NOMO-1 treated with DMSO at 0.1 percent for 48 hours (cell line): ENCODE measurements at regions not wholly inside any gene's neighbourhood (a gene's known extent, or its start where the extent isn't known, plus 50 kb on each side); places are given as distances from the start of the nearest gene placed in this dataset.
"Not testable (repeated sequence)": the region's sequence is repeated elsewhere in the genome, so short reads cannot be mapped to it uniquely, and the experiment has no call there.

ENCODE experiments used
- DNase-seq: peaks from one replicate; lab custom pipeline; 2025; ENCODE audit not compliant: unreplicated experiment; lab: John Stamatoyannopoulos, UW

GRCh38 chr16:26493751-26494150 lies 573.0 kb upstream of the C16orf82 start:
- DNase-seq = no peak

GRCh38 chr16:26497896-26498295 lies 568.8 kb upstream of the C16orf82 start:
- DNase-seq = no peak

GRCh38 chr16:26500326-26500725 lies 566.4 kb upstream of the C16orf82 start:
- DNase-seq = no peak

GRCh38 chr16:26505496-26505895 lies 561.2 kb upstream of the C16orf82 start:
- DNase-seq = no peak

GRCh38 chr16:26508946-26509345 lies 557.8 kb upstream of the C16orf82 start:
- not testable (repeated sequence) for DNase-seq

GRCh38 chr16:26510924-26511323 lies 555.8 kb upstream of the C16orf82 start:
- no peak for DNase-seq

- DNase-seq = no peak
Measured at GRCh38 chr16:26511463-26511862, 555.3 kb upstream of the C16orf82 start.

- DNase-seq = no peak
Measured at GRCh38 chr16:26521626-26522025, 545.1 kb upstream of the C16orf82 start.

GRCh38 chr16:26524281-26524680 lies 542.4 kb upstream of the C16orf82 start:
- no peak for DNase-seq

GRCh38 chr16:26524846-26525245 lies 541.9 kb upstream of the C16orf82 start:
- no peak for DNase-seq

GRCh38 chr16:26525856-26526255 lies 540.9 kb upstream of the C16orf82 start:
- DNase-seq = no peak

GRCh38 chr16:26526633-26527032 lies 540.1 kb upstream of the C16orf82 start:
- no peak for DNase-seq

GRCh38 chr16:26530584-26531289 lies 536.0 kb upstream of the C16orf82 start:
- DNase-seq = no peak

- no peak for DNase-seq
Measured at GRCh38 chr16:26531290-26531730, 535.4 kb upstream of the C16orf82 start.

GRCh38 chr16:26532456-26532855 lies 534.3 kb upstream of the C16orf82 start:
- DNase-seq = no peak

- DNase-seq = no peak
Measured at GRCh38 chr16:26542198-26542597, 524.5 kb upstream of the C16orf82 start.

GRCh38 chr16:26546573-26546972 lies 520.2 kb upstream of the C16orf82 start:
- no peak for DNase-seq

- DNase-seq = no peak
Measured at GRCh38 chr16:26547681-26548080, 519.0 kb upstream of the C16orf82 start.

- no peak for DNase-seq
Measured at GRCh38 chr16:26550111-26550610, 516.6 kb upstream of the C16orf82 start.

- no peak for DNase-seq
Measured at GRCh38 chr16:26554030-26554429, 512.7 kb upstream of the C16orf82 start.

- DNase-seq = no peak
Measured at GRCh38 chr16:26561303-26561702, 505.4 kb upstream of the C16orf82 start.

GRCh38 chr16:26563018-26563417 lies 503.7 kb upstream of the C16orf82 start:
- no peak for DNase-seq

- no peak for DNase-seq
Measured at GRCh38 chr16:26567356-26567755, 499.4 kb upstream of the C16orf82 start.
